Left lung (tissue), 4 donors: ENCODE measurements at regions not wholly inside any gene's neighbourhood (a gene's known extent, or its start where the extent isn't known, plus 50 kb on each side); places are given as distances from the start of the nearest gene placed in this dataset.

Experiments used
- ATAC-seq: fragments of 200-7000 bp; cut with Tn5 transposase; one replicate; pipeline ENCODE4 v1.9.1; 2020; ENCODE audit warnings: moderate library complexity
- DNase-seq, 4 donors: peaks; one replicate each; pipeline ENCODE4 v3.0.0-alpha.2; 2013 to 2020
- H3K27ac ChIP-seq, 2 donors: fragments of 200-600 bp; sonication (generic) in 1 of 2; one replicate each; pipeline versions ENCODE4 v1.5.0 to v1.8.0; 2020 to 2021
- H3K27me3 ChIP-seq, 2 donors: fragments of 200-600 bp; sonication (generic) in 1 of 2; one replicate each; pipeline versions ENCODE4 v1.5.0 to v1.8.0; 2020 to 2021
- H3K36me3 ChIP-seq, 2 donors: fragments of 200-600 bp; sonication (generic) in 1 of 2; one replicate each; pipeline versions ENCODE4 v1.5.0 to v1.8.0; 2020 to 2021
- H3K4me1 ChIP-seq, 2 donors: fragments of 200-600 bp; one replicate each; pipeline ENCODE4 v1.8.0; 2021
- H3K4me3 ChIP-seq, 2 donors: fragments of 200-600 bp; sonication (generic) in 1 of 2; one replicate each; pipeline versions ENCODE4 v1.5.0 to v1.8.0; 2020 to 2021; ENCODE audit warnings: mild to moderate bottlenecking in 1 of 2
- H3K9me3 ChIP-seq, 2 donors: fragments of 200-600 bp; sonication (generic) in 1 of 2; one replicate each; pipeline versions ENCODE4 v1.5.0 to v1.8.0; 2020 to 2021
- intact Hi-C, 2 donors: fragments of 100-400 bp; cut with DNase I; formaldehyde crosslinking; loops; one replicate each; pipeline versions ENCODE4 v1.11.2 to v1.14.2; 2022
- TF ChIP-seq, protein P1 (sequence below), 2 donors: fragments of 200-600 bp; sonication (generic) in 1 of 2; IDR thresholded peaks; one replicate each; pipeline versions ENCODE4 v1.5.0 to v1.8.0; 2021; ENCODE audit warnings: antibody characterized with exemption in 2 of 2
- donor health status: DM: no; HTN: yes; CAD: no.
- donor health status: DM: no; HTN: no; CAD: no.

DNA sequence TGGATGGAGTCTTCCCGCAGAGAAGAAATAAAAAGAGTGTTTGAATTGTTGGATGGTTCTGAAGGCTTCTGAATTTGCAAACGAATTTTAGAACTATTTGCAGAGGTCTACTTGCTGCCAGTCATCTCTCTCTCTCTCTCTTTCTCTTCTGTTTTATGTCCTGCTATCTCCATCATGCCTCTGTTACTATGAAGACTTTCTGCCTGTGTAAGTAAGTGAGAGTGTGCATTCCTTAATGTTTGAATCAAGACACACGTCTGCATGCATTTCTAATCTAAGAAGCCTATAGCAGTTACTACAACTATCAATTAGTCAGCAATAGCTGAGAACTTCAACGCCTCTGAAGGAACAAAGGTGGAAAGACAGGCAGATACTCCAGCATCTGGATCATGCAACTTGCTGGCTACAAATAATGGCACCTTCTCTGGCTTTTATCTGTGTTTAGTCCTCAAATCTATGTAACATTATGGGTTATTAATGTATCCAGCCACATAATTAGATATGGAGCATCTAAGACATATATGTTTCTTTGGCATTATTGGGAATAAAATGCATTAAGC, 191.5 kb upstream of the BLID start:
- intact Hi-C loops = no loop called here

DNA sequence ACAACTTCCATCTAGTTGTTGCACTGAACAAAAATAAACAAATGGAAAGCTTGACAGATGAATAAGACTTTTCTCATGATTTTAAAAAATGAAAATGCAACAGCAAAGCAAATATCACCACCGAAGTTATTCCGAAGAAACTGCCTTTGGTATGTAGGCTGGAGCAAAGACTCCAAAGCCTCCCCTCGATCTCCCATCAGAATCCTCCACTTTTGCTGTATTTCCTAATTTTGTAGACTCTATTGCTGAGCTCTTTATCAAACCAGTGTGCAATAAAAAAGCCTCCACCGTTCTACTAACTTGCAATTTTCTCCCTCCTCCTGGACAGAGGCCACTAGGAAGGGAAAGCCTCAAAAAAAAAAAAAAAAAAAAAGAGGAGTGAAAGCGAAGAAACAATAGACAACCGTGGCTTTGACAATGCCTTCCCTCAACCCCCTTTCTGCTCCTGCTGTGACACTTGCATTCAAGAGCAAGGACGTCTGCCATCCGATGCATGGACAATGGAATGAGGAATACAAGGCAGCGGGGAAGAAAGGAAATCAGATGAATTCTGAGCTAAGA, 190.9 kb upstream of the BLID start:
- intact Hi-C loops = no loop called here
- no peak for ATAC-seq

More for the DNA sequence above, 191.5 kb upstream of the BLID start:
- TF ChIP-seq, protein P1, sequence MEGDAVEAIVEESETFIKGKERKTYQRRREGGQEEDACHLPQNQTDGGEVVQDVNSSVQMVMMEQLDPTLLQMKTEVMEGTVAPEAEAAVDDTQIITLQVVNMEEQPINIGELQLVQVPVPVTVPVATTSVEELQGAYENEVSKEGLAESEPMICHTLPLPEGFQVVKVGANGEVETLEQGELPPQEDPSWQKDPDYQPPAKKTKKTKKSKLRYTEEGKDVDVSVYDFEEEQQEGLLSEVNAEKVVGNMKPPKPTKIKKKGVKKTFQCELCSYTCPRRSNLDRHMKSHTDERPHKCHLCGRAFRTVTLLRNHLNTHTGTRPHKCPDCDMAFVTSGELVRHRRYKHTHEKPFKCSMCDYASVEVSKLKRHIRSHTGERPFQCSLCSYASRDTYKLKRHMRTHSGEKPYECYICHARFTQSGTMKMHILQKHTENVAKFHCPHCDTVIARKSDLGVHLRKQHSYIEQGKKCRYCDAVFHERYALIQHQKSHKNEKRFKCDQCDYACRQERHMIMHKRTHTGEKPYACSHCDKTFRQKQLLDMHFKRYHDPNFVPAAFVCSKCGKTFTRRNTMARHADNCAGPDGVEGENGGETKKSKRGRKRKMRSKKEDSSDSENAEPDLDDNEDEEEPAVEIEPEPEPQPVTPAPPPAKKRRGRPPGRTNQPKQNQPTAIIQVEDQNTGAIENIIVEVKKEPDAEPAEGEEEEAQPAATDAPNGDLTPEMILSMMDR (IDR thresholded peaks at IDR 0.05) = no peak
- H3K27me3 ChIP-seq = no peaks in the 10 kb centered on the region
- no peak overlapping the region for H3K27ac ChIP-seq
- no peak for ATAC-seq
- DNase-seq = no peak
- no peak overlapping the region for H3K4me3 ChIP-seq
- no peaks in the 10 kb centered on the region for H3K36me3 ChIP-seq
- no peaks in the 10 kb centered on the region for H3K9me3 ChIP-seq
- H3K4me1 ChIP-seq = no peaks in the 10 kb centered on the region

DNA sequence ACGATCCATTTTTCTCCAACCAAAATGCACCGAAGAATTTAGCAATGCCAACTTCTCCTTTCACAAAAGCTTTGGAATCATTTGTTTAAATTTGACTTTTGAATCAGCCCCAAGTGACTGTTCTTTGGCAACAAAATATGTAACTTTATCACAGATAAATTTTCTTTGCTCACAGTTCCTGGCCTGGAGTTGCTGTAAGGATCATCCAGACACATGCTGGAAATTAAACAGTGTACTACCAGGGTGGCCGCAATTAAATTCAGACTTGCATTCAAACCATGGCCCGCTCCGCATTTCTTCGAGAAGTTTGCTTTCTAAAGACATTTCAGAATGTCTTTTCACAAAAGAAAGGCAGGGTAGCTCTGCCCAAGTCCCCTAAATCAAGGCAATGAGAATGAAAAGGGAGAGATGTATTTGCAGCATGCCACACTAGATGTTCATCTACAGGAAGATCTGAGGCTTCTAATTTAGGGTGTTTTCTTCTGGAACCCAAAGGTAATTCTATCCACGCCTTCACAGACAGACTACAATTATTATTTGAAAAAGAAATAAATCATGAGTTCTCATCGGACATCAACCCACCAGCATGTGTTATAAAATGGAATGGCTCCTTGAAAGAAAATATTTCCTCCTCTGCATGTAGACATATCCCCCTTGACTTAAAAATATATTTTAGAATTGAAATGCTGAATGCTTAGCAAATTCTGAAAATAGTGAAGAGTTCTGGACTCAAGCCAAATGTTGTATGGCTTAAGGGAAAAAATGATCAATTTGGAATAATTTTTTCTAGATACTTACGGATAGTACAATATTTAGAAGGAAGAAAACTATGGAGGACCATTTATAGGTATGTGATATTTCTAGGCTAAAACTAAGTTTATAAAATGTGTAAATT, 189.7 kb upstream of the BLID start:
- ATAC-seq = no peak
- Histone ChIP-seq H3K36me3 (no peaks in the 10 kb centered on the region), H3K27me3 (no peaks in the 10 kb centered on the region), H3K9me3 (no peaks in the 10 kb centered on the region), H3K4me3 (no peak overlapping the region), H3K27ac (no peak overlapping the region), H3K4me1 (no peaks in the 10 kb centered on the region)
- TF ChIP-seq, protein P1 (IDR thresholded peaks at IDR 0.05) = no peak
- intact Hi-C loops = no loop called here
- no peak for DNase-seq

More for the DNA sequence above, 190.9 kb upstream of the BLID start:
- Histone ChIP-seq H3K4me1 (no peaks in the 10 kb centered on the region), H3K27ac (peak overlapping the region in 1 of 2 donors; percentile 28), H3K9me3 (no peaks in the 10 kb centered on the region), H3K4me3 (no peak overlapping the region), H3K27me3 (no peaks in the 10 kb centered on the region), H3K36me3 (no peaks in the 10 kb centered on the region)
- no peak for DNase-seq
- TF ChIP-seq, protein P1 (IDR thresholded peaks at IDR 0.05) = no peak

DNA sequence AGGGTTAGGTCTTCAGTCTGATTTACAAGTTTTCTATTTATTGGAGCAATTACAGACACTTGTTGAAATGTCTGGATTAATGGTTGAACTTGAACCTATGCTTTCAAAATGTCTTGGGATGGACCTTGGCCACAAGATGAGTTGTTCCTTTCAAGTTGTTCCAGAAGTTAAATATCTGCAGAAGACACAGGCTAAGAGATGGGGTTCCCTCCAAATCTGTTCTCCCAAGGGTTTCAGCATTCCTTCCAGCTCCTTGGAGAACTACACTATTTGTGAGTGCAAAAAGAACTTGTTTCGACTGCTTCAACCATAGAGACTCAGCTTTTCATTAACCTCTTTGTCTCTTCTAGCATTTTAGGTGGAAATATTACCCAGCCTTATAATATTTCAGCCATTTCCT, 189.0 kb upstream of the BLID start:
- intact Hi-C loops = no loop called here
- H3K27me3 ChIP-seq = no peaks in the 10 kb centered on the region
- H3K9me3 ChIP-seq = no peaks in the 10 kb centered on the region
- H3K27ac ChIP-seq = no peak overlapping the region
- H3K36me3 ChIP-seq = no peaks in the 10 kb centered on the region
- ATAC-seq = no peak
- no peak for DNase-seq
- no peak overlapping the region for H3K4me3 ChIP-seq
- no peaks in the 10 kb centered on the region for H3K4me1 ChIP-seq
- TF ChIP-seq, protein P1 (IDR thresholded peaks at IDR 0.05) = no peak

DNA sequence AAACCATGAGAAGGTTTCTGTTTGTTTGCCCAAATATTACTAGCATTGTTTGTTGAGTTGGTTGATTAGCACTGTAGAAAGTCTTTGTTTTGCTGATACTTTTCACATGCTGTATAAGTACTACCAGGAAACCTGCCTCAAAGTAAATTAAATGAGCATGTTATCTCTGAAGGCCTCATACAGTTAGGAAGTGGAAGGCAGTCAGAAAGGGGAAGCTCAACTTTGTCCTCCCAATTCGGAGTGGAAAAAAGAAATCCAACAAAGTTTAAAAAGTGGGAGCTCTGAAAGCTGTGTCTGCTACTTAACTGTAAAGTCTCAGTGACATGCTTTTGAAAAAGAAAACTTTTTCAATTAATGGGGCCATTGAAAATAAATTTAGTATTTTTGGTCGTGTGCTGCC, 188.3 kb upstream of the BLID start:
- Histone ChIP-seq H3K36me3 (no peaks in the 10 kb centered on the region), H3K4me3 (no peak overlapping the region), H3K4me1 (no peaks in the 10 kb centered on the region), H3K27ac (no peak overlapping the region), H3K9me3 (no peaks in the 10 kb centered on the region), H3K27me3 (no peaks in the 10 kb centered on the region)
- no peak for DNase-seq
- no peak for ATAC-seq
- TF ChIP-seq, protein P1 (IDR thresholded peaks at IDR 0.05) = no peak
- intact Hi-C loops = no loop called here
